ENCODE measurements at regions not wholly inside any gene's neighbourhood (a gene's known extent, or its start where the extent isn't known, plus 50 kb on each side); places are given as distances from the start of the nearest gene placed in this dataset.
"Not testable (repeated sequence)": the region's sequence is repeated elsewhere in the genome, so short reads cannot be mapped to it uniquely, and the experiment has no call there.

GRCh38 chr7:46754140-46754720, 827.7 kb downstream of the TNS3 start:
- DNase-seq (ENCODE audit: low spot score in 2 of 2) (no peak), ATAC-seq (ENCODE audit: low read depth) (no peak)
- no peaks in the 10 kb centered on the region for H3K4me1 Mint-ChIP-seq
- H3K27me3 Mint-ChIP-seq = no peaks in the 10 kb centered on the region
- H3K9me3 Mint-ChIP-seq = peaks cover 3% of the 10 kb centered on the region
- no peak overlapping the region for H3K4me3 Mint-ChIP-seq
- H3K27ac Mint-ChIP-seq = no peak overlapping the region
- H3K36me3 Mint-ChIP-seq = no peaks in the 10 kb centered on the region

DNA sequence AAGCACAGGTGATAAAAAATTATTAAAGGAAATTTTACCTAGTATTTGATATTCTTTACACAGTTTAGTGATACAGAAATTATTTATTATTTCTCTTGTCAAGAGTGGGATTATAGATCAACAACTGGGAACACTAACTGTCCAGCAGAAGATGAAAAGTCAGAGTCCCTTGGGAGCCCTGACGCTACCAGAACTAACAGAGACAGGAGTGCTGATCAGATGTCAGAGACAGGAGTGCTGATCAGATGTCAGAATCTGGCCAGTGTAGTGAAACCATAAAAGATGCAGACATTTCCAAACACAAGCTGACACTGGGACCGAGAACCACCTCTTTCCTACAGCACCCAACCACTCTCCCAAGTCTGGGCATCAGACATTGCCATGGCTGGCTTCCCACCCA, 828.2 kb downstream of the TNS3 start:
- H3K4me1 Mint-ChIP-seq = no peaks in the 10 kb centered on the region
- H3K36me3 Mint-ChIP-seq = no peaks in the 10 kb centered on the region
- no peak overlapping the region for H3K4me3 Mint-ChIP-seq
- no peak for DNase-seq (ENCODE audit: low spot score in 2 of 2)
- H3K27me3 Mint-ChIP-seq = no peaks in the 10 kb centered on the region
- H3K27ac Mint-ChIP-seq = no peak overlapping the region
- peaks cover 3% of the 10 kb centered on the region for H3K9me3 Mint-ChIP-seq
- ATAC-seq (ENCODE audit: low read depth) = no peak

- DNase-seq (ENCODE audit: low spot score in 2 of 2) (no peak), ATAC-seq (ENCODE audit: low read depth) (no peak)
- H3K27me3 Mint-ChIP-seq = no peaks in the 10 kb centered on the region
- peaks cover 3% of the 10 kb centered on the region for H3K9me3 Mint-ChIP-seq
- H3K27ac Mint-ChIP-seq = no peak overlapping the region
- H3K36me3 Mint-ChIP-seq = no peaks in the 10 kb centered on the region
- H3K4me3 Mint-ChIP-seq = no peak overlapping the region
- H3K4me1 Mint-ChIP-seq = no peaks in the 10 kb centered on the region
These were observed 829.0 kb downstream of the TNS3 start for GRCh38 chr7:46752881-46753366.

DNA sequence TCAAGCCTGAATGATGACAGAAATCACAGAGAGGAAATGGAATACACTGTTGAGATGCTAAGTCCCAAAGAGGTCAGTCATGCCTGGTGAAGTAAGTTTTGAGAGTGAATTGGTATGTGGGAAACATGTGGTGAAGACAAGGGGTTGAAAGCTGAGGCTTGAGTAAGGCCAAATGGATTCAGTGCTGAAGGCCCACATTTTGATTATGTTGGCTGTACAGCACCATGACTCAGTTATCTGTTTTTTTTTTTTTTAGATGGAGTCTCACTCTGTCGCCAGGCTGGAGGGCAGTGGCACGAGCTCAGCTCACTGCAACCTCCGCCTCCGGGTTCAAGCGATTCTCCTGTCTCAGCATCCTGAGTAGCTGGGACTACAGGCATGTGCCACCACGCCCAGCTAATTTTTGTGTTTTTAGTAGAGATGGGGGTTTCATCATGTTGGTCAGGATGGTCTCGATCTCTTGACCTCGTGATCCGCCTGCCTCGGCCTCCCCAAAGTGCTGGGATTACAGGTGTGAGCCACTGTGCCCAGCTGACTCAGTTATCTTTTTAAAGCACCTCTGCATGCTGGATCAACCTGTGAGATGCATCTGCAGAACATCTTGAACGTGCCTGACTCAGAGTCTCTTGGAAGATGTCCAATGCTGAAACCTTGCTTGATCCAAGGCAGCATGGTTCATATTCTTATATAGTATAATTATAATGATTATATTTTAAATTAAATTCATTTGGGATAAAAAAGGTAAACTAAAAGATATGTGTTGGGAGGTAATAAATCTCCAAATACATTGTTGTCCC, 829.8 kb downstream of the TNS3 start:
- not testable (repeated sequence) for ATAC-seq (ENCODE audit: low read depth); H3K9me3 Mint-ChIP-seq; H3K27ac Mint-ChIP-seq; H3K4me3 Mint-ChIP-seq; H3K36me3 Mint-ChIP-seq; DNase-seq (ENCODE audit: low spot score in 2 of 2); H3K27me3 Mint-ChIP-seq; H3K4me1 Mint-ChIP-seq

- Mint-ChIP-seq H3K4me3 (no peak overlapping the region), H3K9me3 (peaks cover 1% of the 10 kb centered on the region), H3K36me3 (no peaks in the 10 kb centered on the region), H3K27me3 (no peaks in the 10 kb centered on the region), H3K4me1 (no peaks in the 10 kb centered on the region), H3K27ac (no peak overlapping the region)
- ATAC-seq (ENCODE audit: low read depth) = no peak
- no peak for DNase-seq (ENCODE audit: low spot score in 2 of 2)
These were observed 830.4 kb upstream of the IGFBP3 start for GRCh38 chr7:46751471-46751870.

GRCh38 chr7:46750321-46750865, 829.3 kb upstream of the IGFBP3 start:
- no peaks in the 10 kb centered on the region for H3K36me3 Mint-ChIP-seq
- no peak overlapping the region for H3K27ac Mint-ChIP-seq
- H3K27me3 Mint-ChIP-seq = no peaks in the 10 kb centered on the region
- H3K4me1 Mint-ChIP-seq = no peaks in the 10 kb centered on the region
- peaks cover 1% of the 10 kb centered on the region for H3K9me3 Mint-ChIP-seq
- H3K4me3 Mint-ChIP-seq = no peak overlapping the region
- DNase-seq (ENCODE audit: low spot score in 2 of 2) = no peak
- no peak for ATAC-seq (ENCODE audit: low read depth)

GRCh38 chr7:46747869-46748576, 827.0 kb upstream of the IGFBP3 start:
- ATAC-seq (ENCODE audit: low read depth) (no peak), DNase-seq (ENCODE audit: low spot score in 2 of 2) (no peak)
- H3K4me1 Mint-ChIP-seq = no peaks in the 10 kb centered on the region
- H3K9me3 Mint-ChIP-seq = peaks cover 1% of the 10 kb centered on the region
- no peak overlapping the region for H3K27ac Mint-ChIP-seq
- no peaks in the 10 kb centered on the region for H3K27me3 Mint-ChIP-seq
- H3K4me3 Mint-ChIP-seq = no peak overlapping the region
- no peaks in the 10 kb centered on the region for H3K36me3 Mint-ChIP-seq

- no peak overlapping the region for H3K4me3 Mint-ChIP-seq
- H3K9me3 Mint-ChIP-seq = peaks cover 1% of the 10 kb centered on the region
- no peaks in the 10 kb centered on the region for H3K27me3 Mint-ChIP-seq
These were observed 825.9 kb upstream of the IGFBP3 start for GRCh38 chr7:46746695-46747687.

GRCh38 chr7:46745707-46746090, 824.6 kb upstream of the IGFBP3 start:
- Mint-ChIP-seq H3K36me3 (no peaks in the 10 kb centered on the region), H3K4me3 (no peak overlapping the region), H3K4me1 (no peaks in the 10 kb centered on the region), H3K9me3 (no peaks in the 10 kb centered on the region), H3K27me3 (no peaks in the 10 kb centered on the region), H3K27ac (no peak overlapping the region)
- DNase-seq (ENCODE audit: low spot score in 2 of 2) = no peak
- no peak for ATAC-seq (ENCODE audit: low read depth)

More at GRCh38 chr7:46746695-46747687, 825.9 kb upstream of the IGFBP3 start:
- Mint-ChIP-seq H3K27ac (no peak overlapping the region), H3K36me3 (no peaks in the 10 kb centered on the region), H3K4me1 (no peaks in the 10 kb centered on the region)
- ATAC-seq (ENCODE audit: low read depth) (no peak), DNase-seq (ENCODE audit: low spot score in 2 of 2) (no peak)

GRCh38 chr7:46744957-46745706, 824.1 kb upstream of the IGFBP3 start:
- no peak for ATAC-seq (ENCODE audit: low read depth)
- DNase-seq (ENCODE audit: low spot score in 2 of 2) = no peak
- H3K36me3 Mint-ChIP-seq = no peaks in the 10 kb centered on the region
- H3K4me1 Mint-ChIP-seq = no peaks in the 10 kb centered on the region
- no peaks in the 10 kb centered on the region for H3K9me3 Mint-ChIP-seq
- no peaks in the 10 kb centered on the region for H3K27me3 Mint-ChIP-seq
- no peak overlapping the region for H3K27ac Mint-ChIP-seq
- no peak overlapping the region for H3K4me3 Mint-ChIP-seq

- no peak overlapping the region for H3K4me3 Mint-ChIP-seq
- H3K9me3 Mint-ChIP-seq = no peaks in the 10 kb centered on the region
- no peak overlapping the region for H3K27ac Mint-ChIP-seq
These were observed 821.5 kb upstream of the IGFBP3 start for GRCh38 chr7:46742601-46743000.

GRCh38 chr7:46741938-46742540, 821.0 kb upstream of the IGFBP3 start:
- H3K9me3 Mint-ChIP-seq = no peaks in the 10 kb centered on the region

More at GRCh38 chr7:46742601-46743000, 821.5 kb upstream of the IGFBP3 start:
- DNase-seq (ENCODE audit: low spot score in 2 of 2) (no peak), ATAC-seq (ENCODE audit: low read depth) (no peak)
- Mint-ChIP-seq H3K36me3 (no peaks in the 10 kb centered on the region), H3K27me3 (no peaks in the 10 kb centered on the region), H3K4me1 (no peaks in the 10 kb centered on the region)

More at GRCh38 chr7:46741938-46742540, 821.0 kb upstream of the IGFBP3 start:
- Mint-ChIP-seq H3K27ac (no peak overlapping the region), H3K36me3 (no peaks in the 10 kb centered on the region), H3K27me3 (no peaks in the 10 kb centered on the region), H3K4me3 (no peak overlapping the region), H3K4me1 (no peaks in the 10 kb centered on the region)
- ATAC-seq (ENCODE audit: low read depth) = no peak
- DNase-seq (ENCODE audit: low spot score in 2 of 2) = no peak

All from memory B cell (primary cell).